ENCODE measurements at regions not wholly inside any gene's neighbourhood (a gene's known extent, or its start where the extent isn't known, plus 50 kb on each side); places are given as distances from the start of the nearest gene placed in this dataset.

GRCh38 chr4:32342054-32342453 lies 1621.9 kb downstream of the PCDH7 start:
- Histone ChIP-seq H3K27ac (no peak overlapping the region), H3K4me1 (no peaks in the 10 kb centered on the region), H3F3A (ENCODE audit: low read depth) (no peaks in the 10 kb centered on the region), H2AFZ (replicated peaks) (no peak overlapping the region), H3K79me2 (ENCODE audit: low read depth) (no peaks in the 10 kb centered on the region), H3K9me3 (ENCODE audit: low read depth) (no peaks in the 10 kb centered on the region), H3K4me3 (no peak overlapping the region), H3K36me3 (no peaks in the 10 kb centered on the region), H3K4me2 (no peak overlapping the region), H3K27me3 (no peaks in the 10 kb centered on the region), H3K9ac (no peak overlapping the region), H4K20me1 (ENCODE audit: low read depth) (no peaks in the 10 kb centered on the region)
- Mint-ChIP-seq H3K27ac (no peak overlapping the region), H3K36me3 (no peaks in the 10 kb centered on the region), H3K4me3 (no peak overlapping the region), H3K27me3 (ENCODE audit: insufficient read depth, low read depth) (no peaks in the 10 kb centered on the region), H3K9me3 (no peaks in the 10 kb centered on the region), H3K4me1 (no peaks in the 10 kb centered on the region)
- TF ChIP-seq EZH2 (IDR thresholded peaks at IDR 0.05), result no peak
- no peak for TF ChIP-seq CTCF (IDR thresholded peaks at IDR 0.05)
- no peak for TF ChIP-seq EZH2phosphoT487 (IDR thresholded peaks at IDR 0.05)
- no peak for DNase-seq (ENCODE audit: low spot score)

DNA sequence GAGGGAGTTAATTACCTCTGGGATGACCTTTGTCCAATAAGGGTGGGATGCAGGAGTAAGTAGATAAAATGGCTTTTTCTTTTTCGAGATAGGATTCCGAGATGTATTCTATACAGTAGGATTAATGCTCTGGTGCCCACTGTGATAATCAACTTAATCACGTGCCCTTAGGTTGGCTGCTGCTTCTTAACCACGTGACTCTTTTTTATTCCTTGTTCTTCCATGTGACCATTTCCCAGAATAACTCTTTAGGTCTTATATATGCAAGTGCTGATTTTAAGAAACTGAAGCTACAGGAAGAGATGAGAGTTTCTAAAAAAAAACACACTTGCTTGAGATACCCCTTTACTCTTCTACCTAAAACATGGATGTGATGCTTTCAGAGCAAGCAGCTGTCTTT lies 1628.9 kb downstream of the PCDH7 start:
- no peak overlapping the region for H3K9ac ChIP-seq
- no peaks in the 10 kb centered on the region for H3K36me3 ChIP-seq
- no peaks in the 10 kb centered on the region for H3K27me3 ChIP-seq
- DNase-seq (ENCODE audit: low spot score), result peak; percentile 2
- H3K4me1 Mint-ChIP-seq, result no peaks in the 10 kb centered on the region
- no peaks in the 10 kb centered on the region for H3K27me3 Mint-ChIP-seq (ENCODE audit: insufficient read depth, low read depth)
- no peaks in the 10 kb centered on the region for H3K79me2 ChIP-seq (ENCODE audit: low read depth)
- no peak overlapping the region for H3K4me2 ChIP-seq
- H3K9me3 Mint-ChIP-seq, result no peaks in the 10 kb centered on the region
- peaks cover 6% of the 10 kb centered on the region for H3F3A ChIP-seq (ENCODE audit: low read depth)
- H3K4me3 Mint-ChIP-seq, result no peak overlapping the region
- H3K27ac Mint-ChIP-seq, result no peak overlapping the region
- H4K20me1 ChIP-seq (ENCODE audit: low read depth), result no peaks in the 10 kb centered on the region
- H3K9me3 ChIP-seq (ENCODE audit: low read depth), result no peaks in the 10 kb centered on the region
- H3K36me3 Mint-ChIP-seq, result no peaks in the 10 kb centered on the region
- H2AFZ ChIP-seq (replicated peaks), result peak overlapping the region; percentile 82
- H3K27ac ChIP-seq, result no peak overlapping the region
- TF ChIP-seq CTCF (IDR thresholded peaks at IDR 0.05), result no peak
- no peak for TF ChIP-seq EZH2 (IDR thresholded peaks at IDR 0.05)
- no peak for TF ChIP-seq EZH2phosphoT487 (IDR thresholded peaks at IDR 0.05)
- peaks cover 20% of the 10 kb centered on the region for H3K4me1 ChIP-seq
- no peak overlapping the region for H3K4me3 ChIP-seq

- Histone ChIP-seq H3K4me2 (no peak overlapping the region), H3K4me1 (no peaks in the 10 kb centered on the region), H3F3A (ENCODE audit: low read depth) (no peaks in the 10 kb centered on the region), H3K36me3 (no peaks in the 10 kb centered on the region), H3K9me3 (ENCODE audit: low read depth) (no peaks in the 10 kb centered on the region), H3K4me3 (no peak overlapping the region), H4K20me1 (ENCODE audit: low read depth) (no peaks in the 10 kb centered on the region), H3K79me2 (ENCODE audit: low read depth) (no peaks in the 10 kb centered on the region), H3K27ac (no peak overlapping the region), H2AFZ (replicated peaks) (no peak overlapping the region), H3K27me3 (no peaks in the 10 kb centered on the region), H3K9ac (no peak overlapping the region)
- DNase-seq (ENCODE audit: low spot score), result no peak
- no peak overlapping the region for H3K4me3 Mint-ChIP-seq
- no peaks in the 10 kb centered on the region for H3K4me1 Mint-ChIP-seq
- no peak overlapping the region for H3K27ac Mint-ChIP-seq
- H3K9me3 Mint-ChIP-seq, result no peaks in the 10 kb centered on the region
- no peak for TF ChIP-seq EZH2 (IDR thresholded peaks at IDR 0.05)
- no peak for TF ChIP-seq EZH2phosphoT487 (IDR thresholded peaks at IDR 0.05)
- TF ChIP-seq CTCF (IDR thresholded peaks at IDR 0.05), result no peak
- H3K36me3 Mint-ChIP-seq, result no peaks in the 10 kb centered on the region
- H3K27me3 Mint-ChIP-seq (ENCODE audit: insufficient read depth, low read depth), result no peaks in the 10 kb centered on the region
Observed at GRCh38 chr4:32374206-32374605, 1654.0 kb downstream of the PCDH7 start.

- no peak overlapping the region for H2AFZ ChIP-seq (replicated peaks)
- no peaks in the 10 kb centered on the region for H4K20me1 ChIP-seq (ENCODE audit: low read depth)
- no peak overlapping the region for H3K4me3 ChIP-seq
- H3K4me2 ChIP-seq, result no peak overlapping the region
- no peaks in the 10 kb centered on the region for H3K9me3 ChIP-seq (ENCODE audit: low read depth)
- no peaks in the 10 kb centered on the region for H3F3A ChIP-seq (ENCODE audit: low read depth)
- no peaks in the 10 kb centered on the region for H3K27me3 ChIP-seq
- H3K79me2 ChIP-seq (ENCODE audit: low read depth), result no peaks in the 10 kb centered on the region
- no peak for DNase-seq (ENCODE audit: low spot score)
- no peak overlapping the region for H3K4me3 Mint-ChIP-seq
- no peak overlapping the region for H3K9ac ChIP-seq
- no peaks in the 10 kb centered on the region for H3K27me3 Mint-ChIP-seq (ENCODE audit: insufficient read depth, low read depth)
- no peak for TF ChIP-seq EZH2phosphoT487 (IDR thresholded peaks at IDR 0.05)
- no peak for TF ChIP-seq EZH2 (IDR thresholded peaks at IDR 0.05)
- no peak for TF ChIP-seq CTCF (IDR thresholded peaks at IDR 0.05)
- H3K36me3 ChIP-seq, result no peaks in the 10 kb centered on the region
- H3K4me1 Mint-ChIP-seq, result no peaks in the 10 kb centered on the region
- H3K27ac ChIP-seq, result no peak overlapping the region
- H3K4me1 ChIP-seq, result no peaks in the 10 kb centered on the region
- no peaks in the 10 kb centered on the region for H3K36me3 Mint-ChIP-seq
- H3K9me3 Mint-ChIP-seq, result no peaks in the 10 kb centered on the region
- no peak overlapping the region for H3K27ac Mint-ChIP-seq
Observed at GRCh38 chr4:32393806-32394205, 1673.6 kb downstream of the PCDH7 start.

Measured in neural progenitor cell (in vitro differentiated cells).